ENCODE measurements at regions not wholly inside any gene's neighbourhood (a gene's known extent, or its start where the extent isn't known, plus 50 kb on each side); places are given as distances from the start of the nearest gene placed in this dataset.

- TF ChIP-seq CTCF (conservative IDR thresholded peaks at IDR 0.05 in 1 of 2, IDR thresholded peaks at IDR 0.05 in 1 of 2; ENCODE audit: low read depth in 1 of 2, low read length in 2 of 2) (peak in 1 of 2 donors; percentile 15), EZH2 (IDR thresholded peaks at IDR 0.05; ENCODE audit: low read length, missing control alignments) (no peak)
These were observed 273.7 kb upstream of the KYNU start for GRCh38 chr2:142603759-142604158.
